H1 (cell line): ENCODE measurements at regions not wholly inside any gene's neighbourhood (a gene's known extent, or its start where the extent isn't known, plus 50 kb on each side); places are given as distances from the start of the nearest gene placed in this dataset.

ENCODE experiments used
- CTCF ChIA-PET: fragments of 300-600 bp; sonication (Branson Sonifier 250); formaldehyde crosslinking; loops from one replicate; lab custom pipeline; 2021; ENCODE audit not compliant: partially characterized antibody; lab: Charles Lee
- POLR2A ChIA-PET: fragments of 300-600 bp; sonication (Branson Sonifier 250); formaldehyde crosslinking; loops from one replicate; lab custom pipeline; 2021; ENCODE audit warnings: inconsistent platforms; ENCODE audit not compliant: partially characterized antibody; lab: Charles Lee
- DNase-seq, 2 experiments: peaks; one replicate each; pipeline versions ENCODE4 v3.0.0 to v3.0.0-alpha.2; 2010 to 2022; ENCODE audit warnings: low spot score in 2 of 2, low read depth in 1 of 2, mixed read lengths in 1 of 2
- FAIRE-seq: peaks from 2 replicates; lab custom pipeline; 2011; peaks lifted over from hg19 to GRCh38; lab: Jason Lieb, UNC
- H2AFZ ChIP-seq: 2 replicates; pipeline ENCODE4 v1.8.1; 2012; ENCODE audit warnings: low read length, inconsistent platforms
- H2AK5ac ChIP-seq: 2 replicates; pipeline ENCODE4 v1.6.1; 2013; ENCODE audit warnings: low read depth, low read length
- H2BK120ac ChIP-seq: replicated peaks from 2 replicates; pipeline ENCODE3; 2013; ENCODE audit warnings: low read depth, low read length, inconsistent platforms
- H2BK12ac ChIP-seq: 2 replicates; pipeline ENCODE4 v1.6.1; 2013; ENCODE audit warnings: low read depth, low read length
- H2BK15ac ChIP-seq: 2 replicates; pipeline ENCODE4 v1.6.1; 2013; ENCODE audit warnings: low read length
- H2BK20ac ChIP-seq: 2 replicates; pipeline ENCODE4 v1.6.1; 2013; ENCODE audit warnings: low read length
- H2BK5ac ChIP-seq: 2 replicates; pipeline ENCODE4 v1.6.1; 2013; ENCODE audit warnings: low read depth, low read length
- H3K14ac ChIP-seq: 2 replicates; pipeline ENCODE4 v1.6.1; 2013; ENCODE audit warnings: inconsistent platforms; ENCODE audit not compliant: insufficient read length
- H3K18ac ChIP-seq: 2 replicates; pipeline ENCODE4 v1.6.1; 2013; ENCODE audit warnings: low read length; ENCODE audit errors: extremely low read depth
- H3K23ac ChIP-seq: 2 replicates; pipeline ENCODE4 v1.6.1; 2013; ENCODE audit warnings: inconsistent platforms; ENCODE audit not compliant: insufficient read length
- H3K23me2 ChIP-seq: 2 replicates; pipeline ENCODE4 v1.6.1; 2013; ENCODE audit warnings: low read depth, low read length
- H3K27ac ChIP-seq: 2 replicates; pipeline ENCODE4 v1.6.1; 2011; ENCODE audit warnings: low read depth, low read length, inconsistent platforms
- H3K27me3 ChIP-seq, 4 experiments: replicated peaks in 1 of 4; 1 replicate in 1 of 4; 2 replicates in 3 of 4; pipeline versions ENCODE4 v1.6.1 to v1.8.1; 2011 to 2013; ENCODE audit warnings: low read length in 3 of 4, mild to moderate bottlenecking in 3 of 4, inconsistent platforms in 2 of 4, mixed read lengths in 2 of 4, moderate library complexity in 1 of 4; ENCODE audit not compliant: control insufficient read depth in 3 of 4, insufficient read depth in 3 of 4; ENCODE audit errors: extremely low read depth in 1 of 4
- H3K36me3 ChIP-seq, 4 experiments: 2 replicates each; pipeline versions ENCODE4 v1.6.1 to v1.8.1; 2011 to 2013; ENCODE audit warnings: mild to moderate bottlenecking in 4 of 4, low read length in 3 of 4, moderate library complexity in 2 of 4, control low read depth in 1 of 4, inconsistent platforms in 1 of 4; ENCODE audit not compliant: insufficient read depth in 4 of 4, control insufficient read depth in 2 of 4
- H3K4ac ChIP-seq: replicated peaks from 2 replicates; pipeline ENCODE3; 2013; ENCODE audit warnings: low read length, low read depth, mixed read lengths, inconsistent platforms; ENCODE audit not compliant: insufficient read length
- H3K4me1 ChIP-seq, 4 experiments: replicated peaks in 1 of 4; 1 replicate in 1 of 4; 2 replicates in 3 of 4; pipeline versions ENCODE4 v1.6.1 to v1.8.1; 2011 to 2013; ENCODE audit warnings: low read length in 3 of 4, inconsistent platforms in 2 of 4, mixed read lengths in 1 of 4; ENCODE audit not compliant: insufficient read depth in 4 of 4, control insufficient read depth in 3 of 4
- H3K4me2 ChIP-seq, 2 experiments: 2 replicates each; pipeline versions ENCODE4 v1.6.1 to v1.8.1; 2011 to 2013; ENCODE audit warnings: low read depth in 2 of 2, low read length in 2 of 2, control low read depth in 1 of 2, inconsistent platforms in 1 of 2, mild to moderate bottlenecking in 1 of 2; ENCODE audit not compliant: insufficient read depth in 1 of 2
- H3K4me3 ChIP-seq, 4 experiments: fragments of 200-600, 300-600 bp in 1 of 4; sonication (generic), shearing (Covaris generic), sonication (Bioruptor Twin) in 1 of 4; 2 replicates each; pipeline versions ENCODE4 v1.5.1 to v1.8.1; 2011 to 2016; ENCODE audit warnings: low read length in 4 of 4, low read depth in 3 of 4, control low read depth in 2 of 4, inconsistent platforms in 2 of 4, mild to moderate bottlenecking in 2 of 4, mixed read lengths in 1 of 4, moderate library complexity in 1 of 4; ENCODE audit not compliant: insufficient read depth in 2 of 4; ENCODE audit errors: extremely low read depth in 1 of 4
- H3K56ac ChIP-seq: replicated peaks from 2 replicates; pipeline ENCODE3; 2013; ENCODE audit warnings: low read depth, mild to moderate bottlenecking, mixed read lengths, low read length, inconsistent platforms; ENCODE audit not compliant: insufficient read length
- H3K79me1 ChIP-seq: 2 replicates; pipeline ENCODE4 v1.6.1; 2013; ENCODE audit warnings: low read depth, low read length, control low read depth
- H3K79me2 ChIP-seq, 2 experiments: 2 replicates each; pipeline versions ENCODE4 v1.6.1 to v1.8.1; 2012 to 2013; ENCODE audit warnings: low read length in 2 of 2, mild to moderate bottlenecking in 2 of 2, inconsistent platforms in 1 of 2; ENCODE audit not compliant: insufficient read depth in 2 of 2, control insufficient read depth in 1 of 2
- H3K9ac ChIP-seq, 4 experiments: replicated peaks in 1 of 4; 1 replicate in 1 of 4; 2 replicates in 3 of 4; pipeline versions ENCODE4 v1.6.1 to v1.8.1; 2011 to 2013; ENCODE audit warnings: low read depth in 3 of 4, low read length in 3 of 4, control low read depth in 2 of 4, mild to moderate bottlenecking in 2 of 4, moderate library complexity in 2 of 4, inconsistent platforms in 1 of 4; ENCODE audit errors: extremely low read depth in 1 of 4
- H3K9me3 ChIP-seq, 2 experiments: 2 replicates each; pipeline versions ENCODE4 v1.6.1 to v1.8.1; 2012 to 2013; ENCODE audit warnings: mild to moderate bottlenecking in 2 of 2, moderate library complexity in 2 of 2, control low read depth in 1 of 2, inconsistent platforms in 1 of 2, low read depth in 1 of 2, low read length in 1 of 2, mixed read lengths in 1 of 2; ENCODE audit not compliant: insufficient read depth in 2 of 2
- H4K20me1 ChIP-seq, 2 experiments: replicated peaks in 1 of 2; 2 replicates each; pipeline versions ENCODE3 to v1.8.1; 2011 to 2013; ENCODE audit warnings: inconsistent platforms in 2 of 2, low read length in 2 of 2, mild to moderate bottlenecking in 1 of 2; ENCODE audit not compliant: insufficient read depth in 2 of 2, control insufficient read depth in 1 of 2
- H4K5ac ChIP-seq: 2 replicates; pipeline ENCODE4 v1.6.1; 2013; ENCODE audit warnings: low read length, low read depth, mixed read lengths, inconsistent platforms; ENCODE audit not compliant: insufficient read length
- H4K8ac ChIP-seq: 2 replicates; pipeline ENCODE4 v1.8.0; 2013; ENCODE audit warnings: mild to moderate bottlenecking, moderate library complexity, low read length, inconsistent platforms; ENCODE audit not compliant: insufficient read depth; ENCODE audit errors: extremely low read depth
- H4K91ac ChIP-seq: replicated peaks from 2 replicates; pipeline ENCODE3; 2013; ENCODE audit warnings: low read length, mixed read lengths, inconsistent platforms; ENCODE audit not compliant: insufficient read length
- ASH2L ChIP-seq: fragments of 200-600, 300-600 bp; sonication (generic); IDR thresholded peaks from one replicate; pipeline ENCODE4 v1.7.1; 2017; ENCODE audit warnings: low read length
- CBX8 ChIP-seq: fragments of 300-800, 300-1000 bp; sonication (generic); IDR thresholded peaks from 2 replicates; pipeline ENCODE4 v1.7.1; 2016; ENCODE audit warnings: low read depth, low read length, borderline replicate concordance
- EP300 ChIP-seq, 2 experiments: IDR thresholded peaks; 1 replicate in 1 of 2; 2 replicates in 1 of 2; pipeline ENCODE4 v1.6.1; 2011 to 2012; ENCODE audit warnings: low read depth in 2 of 2, low read length in 2 of 2, mild to moderate bottlenecking in 2 of 2, borderline replicate concordance in 1 of 2, inconsistent platforms in 1 of 2, moderate library complexity in 1 of 2
- EZH2 ChIP-seq: fragments of 200-600 bp; sonication (generic); IDR thresholded peaks from 2 replicates; pipeline ENCODE4 v1.7.1; 2012; ENCODE audit warnings: low read depth, mild to moderate bottlenecking, moderate library complexity, low read length, inconsistent platforms; ENCODE audit not compliant: severe bottlenecking
- GABPA ChIP-seq: IDR thresholded peaks from 2 replicates; pipeline ENCODE4 v1.6.1; 2011; ENCODE audit warnings: mild to moderate bottlenecking, low read length, moderate library complexity, borderline replicate concordance; ENCODE audit not compliant: insufficient read depth
- JUND ChIP-seq: IDR thresholded peaks from 2 replicates; pipeline ENCODE4 v1.6.1; 2011; ENCODE audit warnings: mild to moderate bottlenecking, improper control_type of control experiment, low read length
- POLR2A ChIP-seq, 2 experiments: IDR thresholded peaks; 1 replicate in 1 of 2; 2 replicates in 1 of 2; pipeline ENCODE4 v1.6.1; 2011; ENCODE audit warnings: low read depth in 2 of 2, low read length in 2 of 2, mild to moderate bottlenecking in 2 of 2; ENCODE audit errors: control extremely low read depth in 1 of 2
- POLR2AphosphoS5 ChIP-seq: IDR thresholded peaks from 2 replicates; pipeline ENCODE4 v1.6.1; 2011; ENCODE audit warnings: low read depth, low read length
- SAP30 ChIP-seq: fragments of 300-600 bp; sonication (generic); IDR thresholded peaks from 2 replicates; pipeline ENCODE4 v1.7.1; 2012; ENCODE audit warnings: low read length, moderate library complexity, mild to moderate bottlenecking, inconsistent platforms; ENCODE audit not compliant: insufficient read depth, insufficient replicate concordance
- WGBS, 2 experiments: shearing (Covaris generic) in 1 of 2; methylation state at CpG; one replicate each; pipeline versions ENCODE4 v1.1.6 to v1.1.7; 2013 to 2015; ENCODE audit warnings: low lambda C conversion rate in 2 of 2, mixed read lengths in 2 of 2, inconsistent platforms in 1 of 2, low coverage in 1 of 2, missing lambda C conversion rate in 1 of 2; ENCODE audit not compliant: insufficient replicate concordance in 2 of 2, insufficient coverage in 1 of 2, insufficient read length in 1 of 2; ENCODE audit errors: extremely low coverage in 1 of 2, missing lambda C conversion rate in 1 of 2; 5-methylcytosine and 5-hydroxymethylcytosine counted together

GRCh38 chr5:14086261-14086660 lies 56.9 kb upstream of the TRIO start:
- H3K14ac ChIP-seq, result no peak overlapping the region
- H4K91ac ChIP-seq, result no peak overlapping the region
- no peak overlapping the region for H2AFZ ChIP-seq
- no peak overlapping the region for H3K18ac ChIP-seq
- no peak overlapping the region for H2BK20ac ChIP-seq
- DNase-seq, result no peak
- H3K4me3 ChIP-seq, result no peak overlapping the region
- TF ChIP-seq GABPA (no peak), JUND (no peak), EZH2 (no peak), EP300 (IDR thresholded peaks at IDR 0.05; ENCODE audit: borderline replicate concordance in 1 of 2, low read depth in 2 of 2, low read length in 2 of 2) (no peak), POLR2A (IDR thresholded peaks at IDR 0.05; ENCODE audit: control extremely low read depth in 1 of 2, low read depth in 2 of 2, low read length in 2 of 2) (no peak), ASH2L (no peak), POLR2AphosphoS5 (no peak), CBX8 (no peak), SAP30 (no peak)
- H3K79me2 ChIP-seq, result no peaks in the 10 kb centered on the region
- H2BK120ac ChIP-seq, result no peak overlapping the region
- H3K56ac ChIP-seq, result no peak overlapping the region
- no peak overlapping the region for H2AK5ac ChIP-seq
- no peaks in the 10 kb centered on the region for H3K4me1 ChIP-seq
- FAIRE-seq, result no peak
- H3K27me3 ChIP-seq, result no peaks in the 10 kb centered on the region
- no peaks in the 10 kb centered on the region for H3K36me3 ChIP-seq
- H3K9ac ChIP-seq, result no peak overlapping the region
- no peak overlapping the region for H2BK15ac ChIP-seq
- no peaks in the 10 kb centered on the region for H3K79me1 ChIP-seq
- no peak overlapping the region for H4K8ac ChIP-seq
- no peak overlapping the region for H3K27ac ChIP-seq
- H4K20me1 ChIP-seq, result no peaks in the 10 kb centered on the region
- no peak overlapping the region for H4K5ac ChIP-seq
- no peaks in the 10 kb centered on the region for H3K23me2 ChIP-seq
- CTCF ChIA-PET, result no interaction called here
- 94% methylated on average over 2 of the region's 2 CpGs; no CpG with 5 or more reads in 1 of the 2 experiments for WGBS, 2 experiments
- H3K4me2 ChIP-seq, result no peak overlapping the region
- peaks cover 0 to 5% of the 10 kb centered on the region in 2 experiments; a peak in 1 of 4 replicates for H3K9me3 ChIP-seq
- H3K4ac ChIP-seq, result no peak overlapping the region
- no peak overlapping the region for H2BK5ac ChIP-seq
- no peak overlapping the region for H3K23ac ChIP-seq
- POLR2A ChIA-PET, result no interaction called here
- H2BK12ac ChIP-seq, result no peak overlapping the region
